ENCODE measurements at regions not wholly inside any gene's neighbourhood (a gene's known extent, or its start where the extent isn't known, plus 50 kb on each side); places are given as distances from the start of the nearest gene placed in this dataset.

DNA sequence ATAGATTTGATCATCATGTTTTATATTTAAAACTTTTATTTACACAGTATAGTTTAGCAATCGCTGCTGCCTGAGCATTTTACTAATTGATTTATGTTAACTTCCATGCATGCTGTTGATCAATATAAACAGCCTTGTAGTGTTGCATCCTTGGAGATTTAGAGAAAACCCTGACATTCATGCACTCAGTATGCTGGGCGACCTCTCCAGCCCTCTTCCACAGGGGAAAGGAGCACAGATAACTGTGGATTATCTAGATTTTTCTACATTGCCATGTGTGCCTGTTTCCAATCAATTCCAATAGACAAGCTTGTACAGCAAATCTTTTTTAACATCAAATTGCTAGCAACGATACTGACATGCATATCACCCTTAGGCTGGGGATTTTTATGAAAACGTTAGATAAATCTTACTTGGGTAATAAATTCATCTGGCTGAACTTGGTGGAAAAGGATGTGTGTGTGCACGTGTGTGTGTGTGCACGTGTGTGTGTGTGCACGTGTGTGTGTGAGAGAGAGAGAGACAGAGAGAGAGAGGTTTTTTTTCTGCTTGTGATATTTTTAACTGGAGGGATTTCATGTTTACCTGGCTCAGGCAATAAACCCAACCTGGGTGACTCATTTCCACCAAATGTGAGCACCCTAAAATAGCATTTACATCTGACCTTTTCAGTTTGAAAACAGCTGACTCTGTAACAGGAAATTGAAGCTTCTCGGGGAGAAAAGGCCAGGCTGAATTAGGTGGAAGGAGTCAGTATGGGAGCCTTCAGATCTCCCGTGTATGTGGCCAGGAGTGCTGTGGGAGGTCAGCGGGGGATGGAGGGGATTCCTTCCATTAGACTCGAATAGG lies 339.8 kb downstream of the PRDM2 start:
- DNase-seq (ENCODE audit: low read depth, low spot score): no peak

- no peak for DNase-seq (ENCODE audit: low read depth, low spot score)
Observed at GRCh38 chr1:14049965-14050364, 350.0 kb downstream of the PRDM2 start.

GRCh38 chr1:14055442-14056223 lies 355.6 kb downstream of the PRDM2 start:
- DNase-seq (ENCODE audit: low read depth, low spot score): no peak

DNA sequence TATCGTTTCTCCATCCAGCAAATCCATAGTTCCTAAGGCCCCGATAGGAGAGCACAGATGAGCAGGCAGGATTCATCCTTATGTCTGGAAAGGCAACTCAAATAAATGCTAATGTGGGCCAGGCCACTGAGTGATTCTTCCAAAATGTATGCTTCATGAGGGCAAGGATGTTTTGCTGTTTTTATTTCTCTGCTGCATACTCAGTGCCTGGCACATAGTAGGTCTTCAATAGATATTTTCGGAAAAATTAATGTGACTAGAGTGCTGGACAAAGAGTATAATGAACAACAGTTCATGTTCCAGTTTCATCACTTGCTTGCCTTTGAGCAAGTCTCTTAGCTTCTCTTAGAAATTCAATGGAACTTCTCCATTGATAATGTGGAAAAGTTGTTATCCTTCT lies 357.7 kb downstream of the PRDM2 start:
- DNase-seq (ENCODE audit: low read depth, low spot score): no peak

- no peak for DNase-seq (ENCODE audit: low read depth, low spot score)
Observed at GRCh38 chr1:14061204-14061603, 361.2 kb downstream of the PRDM2 start.

GRCh38 chr1:14061722-14062121 lies 361.7 kb downstream of the PRDM2 start:
- DNase-seq (ENCODE audit: low read depth, low spot score): no peak

GRCh38 chr1:14062669-14063068 lies 362.7 kb downstream of the PRDM2 start:
- no peak for DNase-seq (ENCODE audit: low read depth, low spot score)

DNA sequence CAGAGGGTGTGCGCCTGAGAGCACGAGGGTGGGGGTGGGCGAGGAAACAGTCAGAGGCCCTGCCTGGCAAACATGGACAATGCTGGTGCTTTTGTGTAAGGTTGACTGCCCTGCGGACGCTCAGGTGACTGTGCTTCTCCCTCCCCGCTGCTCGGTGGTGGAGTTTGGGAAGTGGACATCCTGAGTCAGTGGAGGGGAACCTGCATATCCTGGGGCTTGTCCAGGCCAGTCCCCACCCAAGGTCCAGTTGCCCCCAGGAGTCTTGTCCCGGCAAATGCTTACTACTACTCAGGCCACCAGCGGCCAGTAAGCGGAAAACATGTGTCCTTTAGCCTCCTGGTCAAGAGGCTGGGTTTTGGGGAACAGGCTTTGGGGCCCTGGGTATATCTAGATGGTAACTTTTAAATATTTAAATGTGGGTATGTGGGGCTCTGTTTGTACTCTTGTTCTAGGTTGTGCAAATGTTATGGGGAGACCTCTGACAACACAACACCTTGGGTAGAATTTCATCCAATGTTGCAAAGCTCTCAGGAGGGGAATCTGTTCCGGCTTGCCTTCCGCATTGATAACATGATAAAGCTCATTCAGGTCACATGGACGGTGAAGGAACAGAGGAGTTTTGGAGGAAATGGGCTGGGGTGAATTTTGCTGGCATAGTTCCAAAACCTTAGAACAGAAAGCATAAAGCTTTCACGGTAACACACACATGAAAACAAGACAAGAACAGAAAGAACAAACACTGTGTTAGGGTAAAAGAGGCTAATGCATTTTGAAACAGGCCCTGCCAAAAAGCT lies 364.9 kb downstream of the PRDM2 start:
- DNase-seq (ENCODE audit: low read depth, low spot score): no peak

DNA sequence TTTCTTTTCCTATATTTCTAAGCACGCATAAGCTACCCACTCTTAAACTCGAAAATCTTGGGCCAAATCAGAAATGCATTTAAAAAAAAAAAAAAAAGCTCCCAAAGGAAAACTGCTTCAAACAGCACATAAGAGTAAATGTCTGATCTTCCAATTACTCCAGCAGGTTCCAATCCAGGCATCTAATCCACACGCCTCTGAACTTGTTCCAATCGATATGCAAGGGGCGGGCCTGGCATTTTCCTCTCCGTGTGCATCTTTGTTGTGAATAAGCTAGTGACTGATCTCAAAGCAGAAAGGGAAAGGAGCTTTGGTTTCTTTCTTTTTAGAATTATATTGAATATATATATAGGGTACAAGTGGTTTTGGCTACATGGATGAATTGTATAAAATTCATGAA lies 365.5 kb downstream of the PRDM2 start:
- no peak for DNase-seq (ENCODE audit: low read depth, low spot score)

GRCh38 chr1:14067036-14067435 lies 367.0 kb downstream of the PRDM2 start:
- no peak for DNase-seq (ENCODE audit: low read depth, low spot score)

DNA sequence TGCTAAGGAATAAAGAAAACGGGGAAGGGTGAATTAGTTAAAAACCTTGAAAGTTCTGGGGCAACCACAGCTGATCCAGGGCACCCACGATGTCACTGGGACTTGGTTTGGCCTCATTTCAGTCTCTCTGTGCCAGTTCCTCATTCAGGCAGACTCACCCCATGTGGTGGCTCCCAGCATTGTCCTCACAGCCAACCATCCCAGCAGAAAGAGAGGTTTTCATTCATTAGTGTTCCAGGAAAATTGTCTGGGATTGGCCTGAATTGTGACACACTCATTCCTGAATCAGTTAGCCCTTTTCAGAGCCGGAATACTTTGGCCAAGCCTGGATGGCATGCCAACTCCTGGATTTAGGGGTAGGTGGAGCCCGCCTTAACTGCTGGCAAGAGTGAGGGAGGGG lies 367.7 kb downstream of the PRDM2 start:
- no peak for DNase-seq (ENCODE audit: low read depth, low spot score)

DNA sequence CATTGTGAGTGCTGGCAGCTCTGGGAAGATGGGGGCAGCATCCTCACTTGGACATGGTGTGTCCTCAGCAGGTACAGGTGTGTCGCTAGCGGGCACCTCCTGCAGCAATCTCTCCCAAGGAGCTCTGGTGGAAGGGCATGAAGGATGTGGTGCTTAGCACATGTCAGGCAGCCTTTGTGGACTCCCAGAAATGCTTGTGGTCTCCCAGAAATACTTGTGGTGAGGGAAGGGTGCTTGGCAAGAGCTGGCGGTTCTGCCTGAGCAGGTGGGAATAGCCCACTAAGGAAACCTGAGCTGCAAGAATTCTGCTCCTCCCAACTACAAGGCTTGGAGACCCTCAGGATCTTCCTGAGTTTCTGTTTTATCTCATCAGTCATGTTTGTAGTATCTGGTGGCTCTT lies 371.6 kb downstream of the PRDM2 start:
- no peak for DNase-seq (ENCODE audit: low read depth, low spot score)

GRCh38 chr1:14080653-14081052 lies 380.7 kb downstream of the PRDM2 start:
- no peak for DNase-seq (ENCODE audit: low read depth, low spot score)

DNA sequence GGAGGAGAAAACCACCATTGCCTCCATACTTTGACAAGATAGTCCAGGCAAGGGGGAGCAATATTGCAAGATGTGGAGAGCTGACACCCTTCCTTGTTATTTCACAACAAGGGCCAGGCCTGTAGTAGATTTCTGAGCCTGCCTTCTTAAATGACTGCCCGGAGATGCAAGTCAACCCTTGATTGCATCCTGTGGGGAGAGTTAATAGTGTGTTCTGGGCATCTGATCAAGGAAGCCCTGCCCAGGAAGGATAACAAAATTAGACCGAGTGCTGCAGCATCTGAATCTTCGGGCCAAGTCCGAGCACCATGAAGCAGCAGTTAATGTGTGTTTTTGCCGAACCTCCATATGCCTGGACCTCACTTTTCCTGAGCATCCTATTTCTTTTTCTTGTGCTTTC lies 382.3 kb downstream of the PRDM2 start:
- no peak for DNase-seq (ENCODE audit: low read depth, low spot score)

- no peak for DNase-seq (ENCODE audit: low read depth, low spot score)
Observed at GRCh38 chr1:14083277-14083676, 383.3 kb downstream of the PRDM2 start.

DNA sequence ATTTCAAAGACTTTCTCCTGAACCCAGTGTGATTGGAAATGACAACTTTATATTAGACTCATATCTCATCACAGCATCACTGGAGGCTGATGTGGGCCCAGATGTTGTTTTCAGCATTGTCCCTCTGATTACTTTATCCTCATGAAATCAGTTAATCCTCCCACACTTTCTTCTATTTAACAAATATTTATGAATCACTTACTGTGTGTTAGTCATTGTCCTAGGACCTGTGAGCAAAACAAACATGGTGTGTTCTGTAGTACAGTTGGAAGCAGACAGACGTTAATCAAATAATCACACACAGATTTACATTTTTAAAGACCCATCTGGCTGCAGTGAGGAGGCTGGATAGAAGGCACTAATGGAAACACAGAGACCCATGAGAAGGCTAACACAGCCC lies 383.7 kb downstream of the PRDM2 start:
- DNase-seq (ENCODE audit: low read depth, low spot score): no peak

- DNase-seq (ENCODE audit: low read depth, low spot score): no peak
Observed at GRCh38 chr1:14090062-14090461, 390.1 kb downstream of the PRDM2 start.

GRCh38 chr1:14090531-14090930 lies 390.5 kb downstream of the PRDM2 start:
- no peak for DNase-seq (ENCODE audit: low read depth, low spot score)

GRCh38 chr1:14094611-14095400 lies 394.8 kb downstream of the PRDM2 start:
- no peak for DNase-seq (ENCODE audit: low read depth, low spot score)

GRCh38 chr1:14098294-14098913 lies 398.4 kb downstream of the PRDM2 start:
- no peak for DNase-seq (ENCODE audit: low read depth, low spot score)

DNA sequence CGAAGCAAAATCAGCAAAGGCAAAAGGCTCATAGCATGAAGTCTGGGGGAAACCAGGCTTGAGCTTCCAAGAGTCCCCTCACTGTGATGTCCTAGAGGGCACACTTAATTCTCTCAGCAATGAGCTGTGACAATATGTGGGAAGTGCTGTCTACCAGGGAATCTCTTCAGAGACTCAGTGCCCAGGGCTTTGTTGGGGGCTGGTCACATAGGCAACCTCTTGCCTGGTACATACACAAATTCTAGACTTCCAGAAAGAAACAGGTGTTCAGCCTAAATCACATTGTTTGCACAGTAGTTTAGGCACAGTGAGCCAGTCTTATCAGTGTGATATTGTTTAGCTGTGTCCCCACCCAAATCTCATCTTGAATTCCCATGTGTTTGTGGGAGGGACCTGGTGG lies 400.5 kb downstream of the PRDM2 start:
- no peak for DNase-seq (ENCODE audit: low read depth, low spot score)

Data from ELF-1 (cell line).